H9 (cell line): ENCODE measurements at regions not wholly inside any gene's neighbourhood (a gene's known extent, or its start where the extent isn't known, plus 50 kb on each side); places are given as distances from the start of the nearest gene placed in this dataset.

Experiments
- DNase-seq: peaks from one replicate; pipeline ENCODE4 v3.0.0-alpha.2; 2017
- H2AFZ ChIP-seq: one replicate; pipeline ENCODE4 v1.6.1; 2013; ENCODE audit warnings: mild to moderate bottlenecking, low read length, control low read depth, moderate library complexity
- H2AK5ac ChIP-seq: 2 replicates; pipeline ENCODE4 v1.6.1; 2013; ENCODE audit warnings: low read length, control low read depth, mixed read lengths; ENCODE audit not compliant: insufficient read length
- H2BK120ac ChIP-seq: one replicate; pipeline ENCODE4 v1.6.1; 2013; ENCODE audit warnings: low read depth, mild to moderate bottlenecking, low read length, control low read depth, inconsistent platforms; ENCODE audit not compliant: poor library complexity, severe bottlenecking
- H2BK12ac ChIP-seq: 2 replicates; pipeline ENCODE4 v1.6.1; 2013; ENCODE audit warnings: low read length, control low read depth, mixed read lengths, low read depth; ENCODE audit not compliant: insufficient read length
- H2BK15ac ChIP-seq: 2 replicates; pipeline ENCODE4 v1.6.1; 2013; ENCODE audit warnings: low read depth, low read length, control low read depth
- H2BK20ac ChIP-seq: one replicate; pipeline ENCODE4 v1.6.1; 2013; ENCODE audit warnings: low read depth, mild to moderate bottlenecking, low read length, control low read depth, inconsistent platforms; ENCODE audit not compliant: poor library complexity, severe bottlenecking
- H2BK5ac ChIP-seq: 2 replicates; pipeline ENCODE4 v1.6.1; 2013; ENCODE audit warnings: low read length, control low read depth, mixed read lengths; ENCODE audit not compliant: insufficient read length
- H3K14ac ChIP-seq: 2 replicates; pipeline ENCODE4 v1.6.1; 2013; ENCODE audit warnings: low read length, control low read depth; ENCODE audit not compliant: insufficient read depth
- H3K18ac ChIP-seq: 2 replicates; pipeline ENCODE4 v1.6.1; 2013; ENCODE audit warnings: low read depth, mild to moderate bottlenecking, mixed read lengths, low read length, control low read depth; ENCODE audit not compliant: insufficient read length
- H3K23ac ChIP-seq: 2 replicates; pipeline ENCODE4 v1.6.1; 2013; ENCODE audit warnings: low read length, control low read depth, mixed read lengths, low read depth; ENCODE audit not compliant: insufficient read length
- H3K23me2 ChIP-seq: 2 replicates; pipeline ENCODE4 v1.6.1; 2013; ENCODE audit warnings: low read depth, mild to moderate bottlenecking, mixed read lengths, low read length, control low read depth; ENCODE audit not compliant: insufficient read length, poor library complexity, severe bottlenecking
- H3K27ac ChIP-seq: 2 replicates; pipeline ENCODE4 v1.5.1; 2013; ENCODE audit warnings: low read length, control low read depth, mixed read lengths, low read depth; ENCODE audit not compliant: insufficient read length
- H3K27me3 ChIP-seq: 2 replicates; pipeline ENCODE4 v1.6.1; 2013; ENCODE audit warnings: low read length, control low read depth, inconsistent platforms; ENCODE audit not compliant: insufficient read depth
- H3K4ac ChIP-seq: 2 replicates; pipeline ENCODE4 v1.6.1; 2013; ENCODE audit warnings: low read depth, mild to moderate bottlenecking, control low read depth, inconsistent platforms, low read length, moderate library complexity
- H3K4me1 ChIP-seq: 2 replicates; pipeline ENCODE4 v1.6.1; 2013; ENCODE audit warnings: low read length, control low read depth, inconsistent platforms; ENCODE audit not compliant: insufficient read depth
- H3K4me2 ChIP-seq: 2 replicates; pipeline ENCODE4 v1.6.1; 2013; ENCODE audit warnings: low read length, control low read depth, mixed read lengths; ENCODE audit not compliant: insufficient read length, insufficient read depth
- H3K56ac ChIP-seq: 2 replicates; pipeline ENCODE4 v1.6.1; 2013; ENCODE audit warnings: low read depth, mild to moderate bottlenecking, mixed read lengths, low read length, control low read depth; ENCODE audit not compliant: insufficient read length
- H3K79me1 ChIP-seq: 2 replicates; pipeline ENCODE4 v1.6.1; 2013; ENCODE audit warnings: low read depth, mild to moderate bottlenecking, moderate library complexity, low read length, control low read depth, inconsistent platforms; ENCODE audit not compliant: insufficient read depth, poor library complexity, severe bottlenecking
- H3K79me2 ChIP-seq: 2 replicates; pipeline ENCODE4 v1.6.1; 2013; ENCODE audit warnings: low read length, control low read depth, inconsistent platforms; ENCODE audit not compliant: insufficient read depth
- H3K9ac ChIP-seq: 2 replicates; pipeline ENCODE4 v1.6.1; 2013; ENCODE audit warnings: low read length, control low read depth, mixed read lengths; ENCODE audit not compliant: insufficient read length; ENCODE audit errors: extremely low read depth
- H3K9me3 ChIP-seq: one replicate; pipeline ENCODE4 v1.6.1; 2013; ENCODE audit warnings: low read depth, low read length, inconsistent platforms; ENCODE audit not compliant: control insufficient read depth
- H3T11ph ChIP-seq: one replicate; pipeline ENCODE4 v1.6.1; 2013; ENCODE audit warnings: mild to moderate bottlenecking, low read length, control low read depth, inconsistent platforms
- H4K20me1 ChIP-seq: one replicate; pipeline ENCODE4 v1.6.1; 2013; ENCODE audit not compliant: control insufficient read depth, insufficient read length, insufficient read depth
- H4K5ac ChIP-seq: 2 replicates; pipeline ENCODE4 v1.6.1; 2013; ENCODE audit warnings: low read depth, mild to moderate bottlenecking, mixed read lengths, low read length, control low read depth; ENCODE audit not compliant: insufficient read length
- H4K8ac ChIP-seq: replicated peaks from 2 replicates; pipeline ENCODE4 v1.6.1; 2013; ENCODE audit warnings: low read length, control low read depth, mixed read lengths, low read depth; ENCODE audit not compliant: insufficient read length
- H4K91ac ChIP-seq: 2 replicates; pipeline ENCODE4 v1.6.1; 2013; ENCODE audit warnings: low read depth, mild to moderate bottlenecking, moderate library complexity, mixed read lengths, low read length, control low read depth; ENCODE audit not compliant: insufficient read length
- H3K27ac Mint-ChIP-seq, 3 experiments: 2 replicates in 2 of 3; 3 replicates in 1 of 3; pipeline ENCODE4 v1.8.0; 2020 to 2021; ENCODE audit warnings: mixed read lengths in 3 of 3, mild to moderate bottlenecking in 1 of 3, moderate library complexity in 1 of 3
- H3K27me3 Mint-ChIP-seq: 2 replicates; pipeline ENCODE4 v1.8.0; 2021; ENCODE audit warnings: low read depth, mild to moderate bottlenecking, moderate library complexity, mixed read lengths
- H3K36me3 Mint-ChIP-seq, 3 experiments: 2 replicates in 2 of 3; 3 replicates in 1 of 3; pipeline ENCODE4 v1.8.0; 2020 to 2021; ENCODE audit warnings: low read depth in 3 of 3, mixed read lengths in 3 of 3; ENCODE audit not compliant: insufficient read depth in 1 of 3
- H3K4me1 Mint-ChIP-seq, 2 experiments: 2 replicates each; pipeline ENCODE4 v1.8.0; 2020; ENCODE audit warnings: mixed read lengths in 2 of 2
- H3K4me3 Mint-ChIP-seq, 2 experiments: 2 replicates in 1 of 2; 3 replicates in 1 of 2; pipeline ENCODE4 v1.8.0; 2020 to 2021; ENCODE audit warnings: mild to moderate bottlenecking in 2 of 2, mixed read lengths in 2 of 2, moderate library complexity in 1 of 2
- H3K9me3 Mint-ChIP-seq, 2 experiments: 2 replicates in 1 of 2; 3 replicates in 1 of 2; pipeline ENCODE4 v1.8.0; 2020; ENCODE audit warnings: mild to moderate bottlenecking in 2 of 2, mixed read lengths in 2 of 2, moderate library complexity in 1 of 2
- WGBS: extraction: QIAGEN DNeasy Blood & Tissue Kit; methylation state at CpG from one replicate; pipeline ENCODE4 v1.1.7; 2013; ENCODE audit warnings: missing lambda C conversion rate, low lambda C conversion rate, mixed read lengths; ENCODE audit not compliant: insufficient read length; ENCODE audit errors: extremely low coverage; 5-methylcytosine and 5-hydroxymethylcytosine counted together
- TF ChIP-seq, protein P1 (sequence below): fragments of 200-600 bp; sonication (generic); conservative IDR thresholded peaks from 3 replicates; pipeline ENCODE4 v1.8.0; 2021; ENCODE audit warnings: antibody characterized with exemption, mild to moderate bottlenecking

DNA sequence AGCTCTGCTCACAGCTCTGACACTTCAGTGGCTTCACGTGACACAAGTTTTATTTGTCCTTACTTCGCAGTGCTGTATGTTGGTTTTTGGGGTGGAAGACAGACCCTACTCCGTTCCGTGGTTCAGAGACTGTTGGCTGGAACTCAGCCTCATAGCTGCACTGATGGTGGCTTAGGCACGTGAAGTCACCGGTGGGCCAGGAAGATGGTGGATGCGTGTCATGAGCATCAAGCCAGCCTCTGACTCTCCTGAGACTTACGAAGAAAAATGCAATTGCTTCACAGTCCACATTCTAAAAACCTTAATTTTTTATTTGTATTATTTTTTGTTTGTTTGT, 161.4 kb upstream of the SOX1 start:
- no peak overlapping the region for H2BK20ac ChIP-seq
- H3K79me2 ChIP-seq = no peaks in the 10 kb centered on the region
- H2BK120ac ChIP-seq = no peak overlapping the region
- no peak overlapping the region for H3K27ac ChIP-seq
- no peaks in the 10 kb centered on the region; a peak in 1 of 7 replicates for H3K36me3 Mint-ChIP-seq
- no peak overlapping the region for H3K4ac ChIP-seq
- no peaks in the 10 kb centered on the region for H4K20me1 ChIP-seq
- no peak overlapping the region for H2BK12ac ChIP-seq
- no CpG with 5 or more reads among the region's 8 CpGs for WGBS
- H3K23me2 ChIP-seq = no peaks in the 10 kb centered on the region
- no peaks in the 10 kb centered on the region for H3K4me1 ChIP-seq
- H3K14ac ChIP-seq = no peak overlapping the region
- no peak overlapping the region for H2AFZ ChIP-seq
- no peak overlapping the region for H2BK5ac ChIP-seq
- no peak overlapping the region for H3K27ac Mint-ChIP-seq
- no peak overlapping the region for H3T11ph ChIP-seq
- no peak overlapping the region for H4K91ac ChIP-seq
- H2BK15ac ChIP-seq = no peak overlapping the region
- H3K79me1 ChIP-seq = no peaks in the 10 kb centered on the region
- no peak for DNase-seq
- H4K8ac ChIP-seq = no peak overlapping the region
- H3K9me3 ChIP-seq = no peaks in the 10 kb centered on the region
- TF ChIP-seq, protein P1, sequence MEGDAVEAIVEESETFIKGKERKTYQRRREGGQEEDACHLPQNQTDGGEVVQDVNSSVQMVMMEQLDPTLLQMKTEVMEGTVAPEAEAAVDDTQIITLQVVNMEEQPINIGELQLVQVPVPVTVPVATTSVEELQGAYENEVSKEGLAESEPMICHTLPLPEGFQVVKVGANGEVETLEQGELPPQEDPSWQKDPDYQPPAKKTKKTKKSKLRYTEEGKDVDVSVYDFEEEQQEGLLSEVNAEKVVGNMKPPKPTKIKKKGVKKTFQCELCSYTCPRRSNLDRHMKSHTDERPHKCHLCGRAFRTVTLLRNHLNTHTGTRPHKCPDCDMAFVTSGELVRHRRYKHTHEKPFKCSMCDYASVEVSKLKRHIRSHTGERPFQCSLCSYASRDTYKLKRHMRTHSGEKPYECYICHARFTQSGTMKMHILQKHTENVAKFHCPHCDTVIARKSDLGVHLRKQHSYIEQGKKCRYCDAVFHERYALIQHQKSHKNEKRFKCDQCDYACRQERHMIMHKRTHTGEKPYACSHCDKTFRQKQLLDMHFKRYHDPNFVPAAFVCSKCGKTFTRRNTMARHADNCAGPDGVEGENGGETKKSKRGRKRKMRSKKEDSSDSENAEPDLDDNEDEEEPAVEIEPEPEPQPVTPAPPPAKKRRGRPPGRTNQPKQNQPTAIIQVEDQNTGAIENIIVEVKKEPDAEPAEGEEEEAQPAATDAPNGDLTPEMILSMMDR = no peak
- H3K4me2 ChIP-seq = no peak overlapping the region
- H3K9me3 Mint-ChIP-seq = no peaks in the 10 kb centered on the region; a peak in 1 of 5 replicates
- no peak overlapping the region for H3K56ac ChIP-seq
- no peak overlapping the region for H3K4me3 Mint-ChIP-seq
- H3K18ac ChIP-seq = no peak overlapping the region
- H3K27me3 Mint-ChIP-seq = peaks cover 35% of the 10 kb centered on the region
- no peak overlapping the region for H2AK5ac ChIP-seq
- no peak overlapping the region for H3K9ac ChIP-seq
- H4K5ac ChIP-seq = no peak overlapping the region
- no peaks in the 10 kb centered on the region for H3K27me3 ChIP-seq
- no peak overlapping the region for H3K23ac ChIP-seq
- peaks cover 0 to 3% of the 10 kb centered on the region in 2 experiments; a peak in 1 of 4 replicates for H3K4me1 Mint-ChIP-seq
